ENCODE measurements at regions not wholly inside any gene's neighbourhood (a gene's known extent, or its start where the extent isn't known, plus 50 kb on each side); places are given as distances from the start of the nearest gene placed in this dataset.
"Not testable (repeated sequence)": the region's sequence is repeated elsewhere in the genome, so short reads cannot be mapped to it uniquely, and the experiment has no call there.

DNA sequence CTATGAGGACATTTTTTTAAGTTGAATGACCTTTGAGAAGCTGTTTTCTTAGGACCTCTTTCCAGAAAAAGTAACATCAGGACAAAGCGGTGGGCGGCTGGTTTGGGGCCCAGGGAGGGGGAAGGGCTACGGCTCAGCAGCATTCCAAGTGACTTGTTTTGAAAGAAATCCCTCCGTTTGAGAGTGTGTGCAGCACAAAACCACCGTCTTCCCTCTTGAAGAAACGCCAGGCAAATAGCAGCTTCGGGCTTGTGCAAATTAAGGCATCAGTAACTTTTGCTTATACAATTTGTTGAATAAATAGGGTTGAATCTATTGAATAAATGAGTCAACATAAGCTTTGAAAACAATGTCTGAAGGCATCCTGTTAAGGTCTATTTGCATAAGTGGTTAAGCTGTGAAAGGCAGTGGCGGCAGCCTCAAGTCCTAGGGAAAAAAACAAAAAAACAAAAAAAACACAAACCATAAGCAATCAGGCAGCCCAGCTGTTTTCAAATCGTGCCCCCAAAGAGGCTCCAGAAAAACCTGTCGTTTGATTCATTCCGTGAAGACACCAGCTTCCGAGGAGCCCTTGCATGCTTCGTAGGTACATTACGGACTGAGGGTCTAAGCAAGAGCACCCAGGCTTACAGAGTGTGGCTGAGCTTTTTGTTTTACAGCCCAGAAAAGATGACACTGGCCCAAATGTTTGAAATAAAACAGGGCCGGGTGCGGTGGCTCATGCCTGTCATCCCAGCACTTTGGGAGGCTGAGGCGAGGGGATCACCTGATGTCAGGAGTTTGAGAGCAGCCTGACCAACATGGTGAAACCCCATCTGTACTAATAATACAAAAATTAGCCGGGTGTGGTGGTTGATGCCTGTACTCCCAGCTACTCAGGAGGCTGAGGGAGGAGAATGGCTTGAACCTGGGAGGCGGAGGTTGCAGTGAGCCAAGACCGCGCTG is 103.7 kb downstream of the CRLF2 start:
- no peak for DNase-seq (ENCODE audit: extremely low read depth, low read depth)
- TF ChIP-seq, protein P1, sequence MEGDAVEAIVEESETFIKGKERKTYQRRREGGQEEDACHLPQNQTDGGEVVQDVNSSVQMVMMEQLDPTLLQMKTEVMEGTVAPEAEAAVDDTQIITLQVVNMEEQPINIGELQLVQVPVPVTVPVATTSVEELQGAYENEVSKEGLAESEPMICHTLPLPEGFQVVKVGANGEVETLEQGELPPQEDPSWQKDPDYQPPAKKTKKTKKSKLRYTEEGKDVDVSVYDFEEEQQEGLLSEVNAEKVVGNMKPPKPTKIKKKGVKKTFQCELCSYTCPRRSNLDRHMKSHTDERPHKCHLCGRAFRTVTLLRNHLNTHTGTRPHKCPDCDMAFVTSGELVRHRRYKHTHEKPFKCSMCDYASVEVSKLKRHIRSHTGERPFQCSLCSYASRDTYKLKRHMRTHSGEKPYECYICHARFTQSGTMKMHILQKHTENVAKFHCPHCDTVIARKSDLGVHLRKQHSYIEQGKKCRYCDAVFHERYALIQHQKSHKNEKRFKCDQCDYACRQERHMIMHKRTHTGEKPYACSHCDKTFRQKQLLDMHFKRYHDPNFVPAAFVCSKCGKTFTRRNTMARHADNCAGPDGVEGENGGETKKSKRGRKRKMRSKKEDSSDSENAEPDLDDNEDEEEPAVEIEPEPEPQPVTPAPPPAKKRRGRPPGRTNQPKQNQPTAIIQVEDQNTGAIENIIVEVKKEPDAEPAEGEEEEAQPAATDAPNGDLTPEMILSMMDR (IDR thresholded peaks at IDR 0.05; ENCODE audit: low read depth, low read length), result no peak

DNA sequence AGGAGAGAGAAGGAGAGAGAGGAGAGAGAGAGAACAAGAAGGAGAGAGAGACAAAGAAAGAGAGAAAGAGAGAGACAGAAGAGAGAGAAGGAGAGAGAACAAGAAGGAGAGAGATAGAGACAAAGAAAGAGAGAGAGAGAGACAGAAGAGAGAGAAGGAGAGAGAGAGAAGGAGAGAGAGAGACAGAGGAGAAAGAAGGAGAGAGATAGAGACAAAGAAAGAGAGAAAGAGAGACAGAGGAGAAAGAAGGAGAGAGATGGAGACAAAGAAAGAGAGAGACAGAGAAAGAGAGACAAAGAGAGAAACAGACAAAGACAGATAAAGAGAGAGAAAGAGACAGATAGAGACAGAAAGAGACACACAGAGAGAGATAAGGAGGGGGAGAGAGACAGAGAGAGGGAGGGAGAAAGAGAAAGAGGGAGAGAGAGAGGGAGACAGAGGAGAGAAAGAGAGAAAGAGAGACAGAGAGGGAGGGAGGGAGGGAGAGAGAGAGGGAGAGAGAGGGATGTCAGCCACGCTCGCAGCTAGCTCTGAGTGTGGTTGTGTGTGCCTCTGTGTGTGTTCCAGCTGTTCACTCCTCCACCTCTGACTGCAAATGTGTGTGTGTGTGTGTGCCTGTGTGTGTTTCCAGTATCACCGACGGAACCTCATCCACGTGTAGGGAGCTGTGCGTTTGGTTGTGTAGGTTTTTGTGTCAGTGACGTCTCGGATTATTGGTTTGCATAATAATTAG is 105.8 kb downstream of the CRLF2 start:
- TF ChIP-seq, protein P1 (IDR thresholded peaks at IDR 0.05; ENCODE audit: low read depth, low read length), result no peak
- DNase-seq (ENCODE audit: extremely low read depth, low read depth), result no peak

GRCh38 chrX:1105671-1106419 is 106.6 kb downstream of the CRLF2 start:
- TF ChIP-seq, protein P1 (IDR thresholded peaks at IDR 0.05; ENCODE audit: low read depth, low read length), result no peak

DNA sequence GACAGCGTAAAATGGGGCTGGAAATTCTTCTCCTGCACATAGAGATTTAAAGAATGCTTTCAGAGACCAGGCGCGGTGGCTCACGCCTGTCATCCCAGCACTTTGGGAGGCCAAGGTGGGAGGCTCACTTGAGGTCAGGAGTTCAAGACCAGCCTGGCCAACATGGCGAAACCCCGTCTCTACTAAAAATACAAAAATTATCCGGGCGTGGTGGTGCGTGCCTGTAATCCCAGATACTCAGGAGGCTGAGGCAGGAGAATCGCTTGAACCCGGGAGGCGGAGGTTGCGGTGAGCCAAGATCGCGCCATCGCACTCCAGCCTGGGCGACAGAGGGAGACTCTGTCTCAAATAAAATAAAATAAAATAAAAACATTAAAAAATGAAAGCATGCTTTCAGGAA is 107.4 kb downstream of the CRLF2 start:
- not testable (repeated sequence) for DNase-seq (ENCODE audit: extremely low read depth, low read depth)

More at GRCh38 chrX:1105671-1106419, 106.6 kb downstream of the CRLF2 start:
- no peak for DNase-seq (ENCODE audit: extremely low read depth, low read depth)

GRCh38 chrX:1103360-1103759 is 109.1 kb downstream of the CRLF2 start:
- no peak for DNase-seq (ENCODE audit: extremely low read depth, low read depth)
- TF ChIP-seq, protein P1 (IDR thresholded peaks at IDR 0.05; ENCODE audit: low read depth, low read length), result no peak

DNA sequence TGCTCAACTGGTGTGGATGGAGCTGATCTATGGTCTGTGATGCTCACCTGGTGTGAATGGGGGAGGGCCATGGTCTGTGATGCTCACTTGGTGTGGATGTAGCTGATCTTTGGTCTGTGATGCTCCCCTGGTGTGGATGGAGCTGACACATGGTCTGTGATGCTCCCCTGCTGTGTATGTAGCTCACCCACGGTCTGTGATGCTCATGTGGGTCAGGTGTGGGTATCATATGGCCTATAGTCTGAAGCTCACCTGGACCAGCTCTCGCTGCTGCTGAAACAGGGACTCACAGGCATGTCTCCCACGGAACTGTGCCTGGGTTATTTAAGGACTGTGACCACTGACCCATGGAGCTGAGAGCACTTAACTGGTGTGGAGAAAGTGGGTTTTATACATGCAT is 109.7 kb downstream of the CRLF2 start:
- TF ChIP-seq, protein P1 (IDR thresholded peaks at IDR 0.05; ENCODE audit: low read depth, low read length), result no peak
- DNase-seq (ENCODE audit: extremely low read depth, low read depth), result no peak

DNA sequence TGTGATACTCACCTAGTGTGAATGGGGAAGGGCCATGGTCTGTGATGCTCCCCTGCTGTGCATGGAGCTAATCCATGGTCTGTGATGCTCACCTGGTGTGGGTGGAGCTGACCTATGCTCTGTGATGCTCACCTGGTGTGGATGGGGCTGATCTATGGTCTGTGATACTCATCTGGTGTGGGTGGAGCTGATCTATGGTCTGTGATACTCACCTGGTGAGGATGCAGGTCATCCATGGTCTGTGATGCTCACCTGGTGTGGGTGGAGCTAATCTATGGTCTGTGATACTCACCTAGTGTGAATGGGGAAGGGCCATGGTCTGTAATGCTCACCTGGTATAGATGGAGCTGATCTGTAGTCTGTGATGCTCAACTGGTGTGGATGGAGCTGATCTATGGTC is 110.2 kb downstream of the CRLF2 start:
- DNase-seq (ENCODE audit: extremely low read depth, low read depth), result not testable (repeated sequence)

Measured in AG09319 (cell line).